Activated CD8-positive, alpha-beta memory T cell treated with anti-CD3 and anti-CD28 coated beads, Interleukin-2, amount 50 U/mL, for 24 hours (primary cell): ENCODE measurements at regions not wholly inside any gene's neighbourhood (a gene's known extent, or its start where the extent isn't known, plus 50 kb on each side); places are given as distances from the start of the nearest gene placed in this dataset.
"Not testable (repeated sequence)": the region's sequence is repeated elsewhere in the genome, so short reads cannot be mapped to it uniquely, and the experiment has no call there.

ENCODE experiments used
- DNase-seq: peaks from one replicate; pipeline ENCODE4 v3.0.0-alpha.2; 2020; ENCODE audit errors: extremely low read depth

DNA sequence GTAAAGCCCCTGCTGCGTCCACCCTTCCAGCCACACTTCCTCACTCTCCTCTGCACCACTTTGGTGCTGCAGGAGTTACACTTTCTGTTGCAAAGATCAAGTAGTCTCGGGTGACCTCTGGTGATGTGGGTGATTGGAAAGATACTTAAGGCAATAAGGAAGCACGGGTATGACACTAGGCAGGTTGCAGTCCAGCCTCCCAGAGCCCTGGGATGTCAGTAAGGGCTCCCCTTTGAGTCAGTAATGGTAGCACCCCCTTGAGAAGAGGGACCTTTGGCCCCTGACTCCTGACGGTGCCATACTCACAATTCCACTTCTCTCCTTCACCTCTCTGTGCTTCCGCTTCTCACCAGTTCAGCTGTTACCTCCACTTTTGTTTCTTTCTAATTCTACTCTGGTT lies 84.1 kb upstream of the KIF2A start:
- not testable (repeated sequence) for DNase-seq

- DNase-seq: not testable (repeated sequence)
Measured at GRCh38 chr5:62222305-62222704, 83.7 kb upstream of the KIF2A start.

- DNase-seq: peak; percentile 54
Measured at GRCh38 chr5:62223312-62223670, 82.7 kb upstream of the KIF2A start.

GRCh38 chr5:62224987-62225601 lies 80.9 kb upstream of the KIF2A start:
- DNase-seq: not testable (repeated sequence)

- DNase-seq: not testable (repeated sequence)
Measured at GRCh38 chr5:62230876-62231388, 75.1 kb upstream of the KIF2A start.

GRCh38 chr5:62231576-62231975 lies 74.4 kb upstream of the KIF2A start:
- no peak for DNase-seq

GRCh38 chr5:62232218-62232617 lies 73.8 kb upstream of the KIF2A start:
- not testable (repeated sequence) for DNase-seq

DNA sequence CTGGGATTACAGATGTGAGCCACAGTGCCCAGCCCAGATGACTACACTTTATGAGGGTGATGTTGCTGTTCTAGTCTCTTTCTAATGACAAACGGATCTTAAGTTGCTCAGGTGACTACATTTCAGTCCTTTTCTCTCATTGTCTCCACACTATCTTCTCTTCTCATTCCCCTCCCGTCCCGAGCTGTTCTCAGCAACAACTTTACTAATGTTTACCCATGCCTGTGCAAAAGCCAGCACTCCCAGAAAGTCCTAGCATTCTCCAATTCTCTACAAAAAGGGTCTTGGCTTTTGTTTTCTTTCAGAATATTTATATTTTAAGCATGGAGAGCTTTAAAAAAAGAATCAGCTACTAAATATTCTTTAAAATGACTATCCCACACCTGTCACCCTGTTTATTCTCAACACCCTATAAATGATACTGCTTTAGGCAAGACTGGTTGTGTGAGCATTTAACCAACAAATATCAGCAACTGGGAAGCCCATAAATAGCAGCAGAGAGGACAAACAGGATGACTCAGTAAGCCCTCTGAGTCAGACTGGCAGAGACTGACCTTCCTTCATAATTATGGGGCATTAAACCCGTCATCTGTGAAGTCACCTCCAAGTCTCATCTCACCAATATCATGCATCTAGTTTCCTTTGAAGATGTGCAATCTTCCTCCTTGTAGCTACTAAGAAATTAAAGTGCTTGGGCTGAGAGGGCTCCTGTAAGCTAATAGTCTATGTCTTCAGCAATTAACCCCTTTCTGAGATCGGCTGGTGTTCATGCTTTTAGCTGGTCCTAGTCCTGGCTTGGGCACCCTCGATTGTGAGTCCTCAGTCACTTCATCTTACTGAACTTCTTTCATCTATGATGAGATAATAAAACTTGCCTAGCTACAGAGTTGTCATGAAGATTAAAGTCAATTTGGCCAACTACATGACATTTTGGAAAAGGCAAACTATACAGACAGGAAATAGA lies 72.6 kb upstream of the KIF2A start:
- DNase-seq: not testable (repeated sequence)

DNA sequence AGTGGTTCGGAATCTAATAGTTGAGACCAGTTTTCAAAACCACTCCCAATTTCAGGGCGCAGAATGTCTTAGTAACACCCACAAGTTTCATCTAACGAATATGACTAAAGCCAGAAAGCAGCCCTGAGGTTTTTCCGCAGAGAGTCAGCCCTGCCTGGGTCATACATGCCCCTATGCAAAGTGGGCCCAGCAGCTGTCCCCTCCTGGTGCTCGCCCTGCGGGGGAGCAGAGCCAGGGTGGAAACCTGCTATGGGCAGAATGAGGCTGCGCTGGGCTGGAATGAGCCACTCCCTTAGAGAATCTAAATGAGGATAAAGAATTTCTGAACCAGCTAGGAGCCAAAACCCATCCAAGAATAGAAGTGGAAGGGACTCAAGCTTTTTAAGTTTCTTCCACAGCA lies 69.4 kb upstream of the KIF2A start:
- DNase-seq: not testable (repeated sequence)

DNA sequence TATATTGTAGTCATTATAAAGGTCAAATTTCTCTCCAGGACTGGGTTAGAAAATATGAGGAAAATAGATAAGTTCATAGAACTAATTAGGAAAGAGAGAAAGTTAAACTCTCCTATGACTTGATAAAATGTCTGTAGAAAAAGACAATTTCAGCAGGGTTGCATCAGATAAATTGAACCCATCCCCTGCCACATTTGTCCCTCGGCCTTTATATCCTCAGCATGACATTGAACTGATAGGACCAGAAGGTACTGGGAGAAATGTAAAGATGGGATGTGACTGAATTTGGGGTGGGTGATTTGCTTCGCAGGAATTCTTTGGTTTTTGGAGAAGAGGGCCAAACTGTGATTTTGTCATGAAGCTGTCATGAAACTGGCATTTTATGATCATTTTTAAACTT lies 68.1 kb upstream of the KIF2A start:
- DNase-seq: not testable (repeated sequence)

DNA sequence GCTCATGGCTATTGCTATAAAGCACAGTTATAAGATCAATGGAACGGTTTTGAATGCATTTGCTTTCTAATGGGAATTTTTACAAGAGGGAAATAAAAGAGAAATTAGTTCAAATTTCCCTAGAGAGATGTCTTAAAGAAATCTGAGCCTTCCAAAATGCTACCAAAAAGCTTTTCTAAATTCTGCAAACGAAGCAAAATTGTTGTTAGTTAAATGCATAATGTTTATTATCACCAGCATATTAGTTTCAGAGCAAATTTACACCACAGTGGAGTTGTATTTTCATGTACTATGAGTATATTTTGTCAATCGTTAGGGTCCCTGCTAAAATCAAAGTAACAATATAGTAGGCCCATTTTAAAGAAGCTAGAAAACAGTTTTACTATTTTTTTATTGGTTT lies 67.4 kb upstream of the KIF2A start:
- DNase-seq: not testable (repeated sequence)

DNA sequence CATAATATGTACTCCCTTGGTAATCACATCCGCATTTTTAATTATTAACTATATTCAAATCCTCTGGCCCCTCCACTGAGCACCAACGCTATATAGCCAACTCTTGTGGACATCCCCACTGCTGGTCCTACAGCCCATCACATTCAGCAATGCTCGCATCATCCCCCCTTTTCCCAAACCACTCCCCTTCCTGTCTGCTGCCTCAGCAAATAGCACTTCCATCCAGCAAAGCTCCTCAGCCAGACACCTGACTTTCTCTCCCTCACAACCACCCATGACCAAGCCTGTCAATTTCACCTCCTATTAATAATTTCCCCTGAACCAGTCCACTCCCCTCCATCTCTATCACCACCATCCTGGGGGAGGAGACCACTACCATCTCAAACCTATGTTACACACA lies 65.5 kb upstream of the KIF2A start:
- DNase-seq: not testable (repeated sequence)

- DNase-seq: not testable (repeated sequence)
Measured at GRCh38 chr5:62242000-62242399, 64.0 kb upstream of the KIF2A start.

DNA sequence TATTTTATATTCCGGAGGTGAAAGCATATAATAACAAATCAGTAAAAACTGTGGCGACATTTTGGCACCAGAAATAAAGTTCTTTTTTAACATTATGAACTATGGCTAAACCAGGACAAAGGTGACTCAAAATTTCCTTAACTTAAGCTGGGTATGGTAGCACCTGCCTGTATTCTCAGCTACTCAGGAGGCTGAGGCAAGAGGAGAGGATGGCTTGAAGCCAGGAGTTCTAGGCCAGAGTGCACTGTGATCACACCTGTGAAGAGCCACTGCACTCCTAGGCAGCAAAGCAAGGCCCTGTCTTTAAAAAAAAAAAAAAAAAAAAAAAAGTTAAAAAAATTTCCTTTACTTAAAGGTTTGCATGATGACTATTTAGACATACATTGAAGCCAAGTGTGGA lies 63.0 kb upstream of the KIF2A start:
- not testable (repeated sequence) for DNase-seq

- not testable (repeated sequence) for DNase-seq
Measured at GRCh38 chr5:62248192-62248591, 57.8 kb upstream of the KIF2A start.

DNA sequence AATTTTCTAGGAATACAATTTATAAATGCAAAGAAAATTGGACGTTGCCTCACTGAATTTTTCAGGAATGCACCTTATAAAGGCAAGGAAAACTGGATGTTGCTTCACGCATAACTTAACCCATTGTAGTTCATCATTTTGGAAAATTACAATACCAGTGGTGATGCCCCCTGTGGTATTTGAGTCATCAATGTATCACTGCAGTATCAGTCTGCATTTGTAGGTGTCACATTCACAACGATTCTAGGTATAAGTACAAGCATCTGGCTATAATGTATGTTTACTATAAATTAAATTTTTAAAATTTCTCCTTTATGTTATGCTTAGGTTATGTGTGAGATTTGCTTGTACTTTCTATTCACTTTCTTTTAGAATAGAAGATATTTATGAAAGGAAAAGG lies 55.9 kb upstream of the KIF2A start:
- not testable (repeated sequence) for DNase-seq

DNA sequence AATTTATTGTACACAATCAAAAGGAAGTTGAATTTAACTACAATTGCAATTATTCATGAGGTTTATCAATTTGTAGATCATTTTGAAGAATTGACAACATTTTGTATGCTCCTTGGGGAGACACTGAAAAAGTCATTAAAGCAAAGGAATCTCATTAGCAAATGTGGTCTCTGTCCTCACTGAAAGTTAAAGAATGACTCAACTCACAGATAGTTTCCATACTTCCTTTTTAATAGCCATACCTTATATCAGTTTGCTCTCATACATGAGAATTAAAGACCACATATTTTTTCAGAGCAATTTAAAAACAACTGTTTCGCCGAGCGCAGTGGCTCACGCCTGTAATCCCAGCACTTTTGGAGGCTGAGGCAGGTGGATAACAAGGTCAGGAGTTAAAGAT lies 55.1 kb upstream of the KIF2A start:
- not testable (repeated sequence) for DNase-seq

DNA sequence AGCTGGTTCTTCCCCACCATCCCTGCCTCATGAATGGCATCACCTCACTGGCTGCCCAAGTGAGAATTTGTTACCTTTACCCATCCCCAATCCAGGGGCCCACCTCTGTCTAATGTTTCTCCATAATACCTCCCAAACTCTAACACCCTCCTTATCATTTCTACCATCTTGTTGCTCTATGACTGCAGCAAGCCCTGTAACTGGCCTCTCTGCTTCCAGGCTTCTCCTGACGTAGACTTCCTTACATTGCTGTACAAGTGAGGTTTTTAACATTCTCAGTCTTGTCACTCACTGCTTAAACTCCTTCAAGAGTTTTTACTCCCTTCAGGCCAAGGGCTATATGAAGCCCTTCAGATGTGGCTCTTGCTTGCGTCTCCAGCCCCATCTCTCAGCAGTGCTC lies 53.5 kb upstream of the KIF2A start:
- not testable (repeated sequence) for DNase-seq

GRCh38 chr5:62255551-62255950 lies 50.5 kb upstream of the KIF2A start:
- not testable (repeated sequence) for DNase-seq

DNA sequence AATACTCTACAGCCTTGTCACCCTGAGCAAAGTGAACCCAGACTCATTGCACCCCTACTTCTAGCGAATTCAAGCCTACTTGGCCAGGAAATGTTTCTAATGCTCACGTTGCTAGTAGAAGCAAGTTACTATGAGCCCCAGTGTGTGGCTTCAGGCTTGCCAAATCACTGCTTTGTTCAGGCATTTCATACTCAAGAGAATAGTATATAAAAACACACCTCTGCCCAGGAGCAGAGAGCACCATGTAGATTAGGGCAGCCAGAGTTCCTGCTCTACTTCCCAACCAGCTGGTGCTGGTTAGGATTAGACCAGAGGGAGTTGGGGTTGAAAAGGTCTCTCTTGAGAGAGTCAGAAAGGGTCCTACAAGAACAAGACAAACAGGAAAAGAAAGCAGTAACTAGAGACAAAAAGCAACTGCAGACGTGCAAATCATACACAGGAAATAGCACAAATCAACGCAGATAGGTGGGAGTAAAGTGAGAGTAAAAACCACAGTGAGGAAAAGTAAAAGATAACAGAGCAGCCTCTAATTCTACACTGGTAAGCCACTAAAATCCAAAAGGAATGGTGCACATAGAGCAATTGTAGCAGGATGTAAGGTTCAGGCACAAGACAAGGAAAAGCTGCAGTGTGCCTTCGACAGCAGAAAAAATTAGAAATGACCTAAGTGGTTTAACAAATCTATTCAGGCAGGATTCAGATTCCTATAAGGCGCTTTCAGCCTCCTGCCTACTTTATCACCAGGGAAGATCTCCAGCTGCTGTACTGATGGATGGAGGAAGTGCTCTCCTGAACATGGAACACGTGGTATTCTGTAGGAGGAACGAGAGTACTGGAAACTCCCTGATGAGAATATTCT lies 49.6 kb upstream of the KIF2A start:
- DNase-seq: no peak
